ENCODE measurements at regions not wholly inside any gene's neighbourhood (a gene's known extent, or its start where the extent isn't known, plus 50 kb on each side); places are given as distances from the start of the nearest gene placed in this dataset.
"Not testable (repeated sequence)": the region's sequence is repeated elsewhere in the genome, so short reads cannot be mapped to it uniquely, and the experiment has no call there.

DNA sequence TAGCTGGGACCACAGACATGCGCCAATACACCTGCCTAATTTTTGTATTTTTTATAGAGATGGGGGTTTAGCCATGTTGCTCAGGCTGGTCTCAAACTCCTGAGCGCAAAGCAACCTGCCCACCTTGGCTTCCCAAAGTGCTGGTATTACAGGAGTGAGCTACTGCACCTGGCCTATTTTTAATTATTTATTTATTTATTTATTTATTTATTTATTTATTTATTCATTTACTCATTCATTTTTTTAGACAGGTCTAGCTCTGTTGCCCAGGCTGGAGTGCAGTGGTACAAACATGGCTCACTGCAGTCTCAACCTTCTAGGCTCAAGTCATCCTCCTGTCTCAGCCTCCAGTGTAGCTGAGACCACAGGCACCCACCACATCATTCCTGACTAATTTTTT is 434.3 kb downstream of the DOK5 start:
- DNase-seq: no peak
- in situ Hi-C loops (cut with HindIII; ENCODE audit: low pct_ligation_motif_present, low pct_unique_long_range_greater_than_20kb, low sequenced_read_pairs): no loop called here

GRCh38 chr20:54906134-54906533 is 430.7 kb downstream of the DOK5 start:
- in situ Hi-C loops (cut with HindIII; ENCODE audit: low pct_ligation_motif_present, low pct_unique_long_range_greater_than_20kb, low sequenced_read_pairs); DNase-seq: not testable (repeated sequence)

- in situ Hi-C loops (cut with HindIII; ENCODE audit: low pct_ligation_motif_present, low pct_unique_long_range_greater_than_20kb, low sequenced_read_pairs): no loop called here
- DNase-seq: no peak
These were observed 422.4 kb downstream of the DOK5 start for GRCh38 chr20:54897787-54898186.

DNA sequence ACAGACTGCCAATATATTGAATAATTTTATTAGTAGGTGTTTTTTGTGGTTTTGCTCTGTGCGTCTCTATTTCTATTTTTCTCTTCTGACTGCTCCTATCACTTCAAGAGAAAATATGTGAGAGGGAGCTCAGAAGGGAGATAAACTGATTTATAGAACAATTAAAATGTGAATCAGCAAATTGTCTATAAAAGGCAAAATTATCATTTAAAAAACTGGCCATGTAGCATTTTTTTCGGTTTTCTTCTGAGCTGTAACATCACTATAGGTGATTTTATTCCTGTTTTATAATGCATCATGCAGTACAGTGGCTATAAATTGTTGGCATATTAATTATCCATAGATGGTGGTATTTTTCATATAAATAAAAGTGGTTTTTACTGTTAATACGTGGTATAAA is 416.5 kb downstream of the DOK5 start:
- in situ Hi-C loops (cut with HindIII; ENCODE audit: low pct_ligation_motif_present, low pct_unique_long_range_greater_than_20kb, low sequenced_read_pairs): no loop called here

GRCh38 chr20:54879393-54879792 is 404.0 kb downstream of the DOK5 start:
- no peak for DNase-seq
- in situ Hi-C loops (cut with HindIII; ENCODE audit: low pct_ligation_motif_present, low pct_unique_long_range_greater_than_20kb, low sequenced_read_pairs): no loop called here

More for the DNA sequence above, 416.5 kb downstream of the DOK5 start:
- no peak for DNase-seq

- in situ Hi-C loops (cut with HindIII; ENCODE audit: low pct_ligation_motif_present, low pct_unique_long_range_greater_than_20kb, low sequenced_read_pairs): no loop called here
- no peak for DNase-seq
These were observed 399.9 kb downstream of the DOK5 start for GRCh38 chr20:54875307-54875706.

- no peak for DNase-seq
- in situ Hi-C loops (cut with HindIII; ENCODE audit: low pct_ligation_motif_present, low pct_unique_long_range_greater_than_20kb, low sequenced_read_pairs): no loop called here
These were observed 399.3 kb downstream of the DOK5 start for GRCh38 chr20:54874718-54875117.

DNA sequence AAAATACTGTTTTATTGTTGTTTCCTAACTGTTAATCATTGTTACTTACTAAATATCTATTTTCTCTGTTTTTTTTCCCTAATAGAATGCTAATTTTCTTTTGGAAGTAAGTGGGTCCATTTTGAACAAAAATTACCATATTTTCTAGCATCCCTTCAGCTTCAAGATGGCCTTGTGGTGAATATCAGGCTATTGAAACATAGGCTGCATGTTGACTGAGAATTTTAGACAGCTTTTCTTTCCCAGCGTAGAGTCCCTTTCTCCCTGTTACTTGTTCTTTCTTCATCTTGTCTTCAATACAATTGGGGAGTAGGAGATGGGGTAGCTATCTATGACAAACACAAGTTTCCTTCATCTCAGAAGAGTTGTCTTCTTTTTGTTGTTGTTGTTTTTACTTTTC is 397.0 kb downstream of the DOK5 start:
- in situ Hi-C loops (cut with HindIII; ENCODE audit: low pct_ligation_motif_present, low pct_unique_long_range_greater_than_20kb, low sequenced_read_pairs): no loop called here
- DNase-seq: no peak

DNA sequence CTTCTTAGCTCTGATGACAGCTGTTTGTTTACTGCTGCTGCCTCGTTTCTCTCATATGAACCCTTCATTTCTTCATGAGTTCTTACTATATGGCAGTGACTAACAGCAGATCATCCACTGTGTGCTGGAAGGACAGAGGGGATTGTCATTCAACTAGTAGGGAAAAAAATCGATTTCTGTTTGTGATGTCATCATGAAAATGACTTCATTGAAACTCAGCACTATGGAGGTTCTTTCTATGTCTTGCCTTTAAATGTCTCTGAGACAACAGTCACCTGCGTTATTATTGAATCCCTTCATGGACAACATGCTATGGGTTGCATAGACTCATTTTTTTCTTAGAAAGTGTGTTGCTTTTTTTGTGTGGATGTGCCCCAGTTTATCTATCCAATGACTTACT is 394.4 kb downstream of the DOK5 start:
- DNase-seq: no peak
- in situ Hi-C loops (cut with HindIII; ENCODE audit: low pct_ligation_motif_present, low pct_unique_long_range_greater_than_20kb, low sequenced_read_pairs): no loop called here

- no peak for DNase-seq
- in situ Hi-C loops (cut with HindIII; ENCODE audit: low pct_ligation_motif_present, low pct_unique_long_range_greater_than_20kb, low sequenced_read_pairs): no loop called here
These were observed 389.9 kb downstream of the DOK5 start for GRCh38 chr20:54865273-54865672.

DNA sequence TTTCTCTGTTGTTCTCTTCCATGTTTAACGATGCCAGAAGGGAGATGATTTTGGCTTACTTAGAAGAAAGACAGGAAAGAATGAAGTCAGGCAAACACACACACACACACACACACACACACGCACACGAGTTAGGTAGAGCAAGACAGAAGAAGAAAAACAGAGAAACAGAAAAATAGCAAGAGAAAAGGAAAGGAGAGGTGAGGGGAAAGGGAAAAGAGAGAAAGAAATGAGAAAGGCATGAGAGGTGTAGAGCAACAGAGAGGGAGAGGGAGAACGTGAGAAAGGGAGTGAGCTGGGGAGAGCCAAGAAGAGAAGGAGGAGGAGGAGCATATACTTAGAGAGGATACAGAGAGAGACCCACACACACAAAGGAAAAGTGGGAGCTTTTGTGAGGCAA is 385.3 kb downstream of the DOK5 start:
- in situ Hi-C loops (cut with HindIII; ENCODE audit: low pct_ligation_motif_present, low pct_unique_long_range_greater_than_20kb, low sequenced_read_pairs): no loop called here
- no peak for DNase-seq

GRCh38 chr20:54856202-54856601 is 380.8 kb downstream of the DOK5 start:
- DNase-seq: no peak
- in situ Hi-C loops (cut with HindIII; ENCODE audit: low pct_ligation_motif_present, low pct_unique_long_range_greater_than_20kb, low sequenced_read_pairs): no loop called here

DNA sequence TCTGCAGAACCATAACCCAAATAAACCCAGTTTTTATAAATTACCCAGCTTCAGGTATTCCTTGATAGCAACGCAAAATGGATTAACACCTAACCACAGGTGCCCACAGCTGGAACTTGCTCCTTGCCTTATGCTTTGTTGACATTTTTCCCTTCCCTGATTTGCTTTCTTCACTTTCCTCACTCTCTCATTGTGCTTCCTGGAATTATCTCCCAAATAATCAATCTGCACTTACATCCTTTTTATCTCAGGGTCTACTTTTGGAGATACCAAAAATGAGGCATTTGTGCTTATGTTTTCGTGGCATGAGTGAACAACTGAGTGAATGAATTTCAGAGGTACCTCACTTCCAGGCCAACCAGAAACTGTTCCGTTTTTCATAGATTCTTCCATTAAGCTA is 374.3 kb downstream of the DOK5 start:
- DNase-seq: no peak
- in situ Hi-C loops (cut with HindIII; ENCODE audit: low pct_ligation_motif_present, low pct_unique_long_range_greater_than_20kb, low sequenced_read_pairs): no loop called here

DNA sequence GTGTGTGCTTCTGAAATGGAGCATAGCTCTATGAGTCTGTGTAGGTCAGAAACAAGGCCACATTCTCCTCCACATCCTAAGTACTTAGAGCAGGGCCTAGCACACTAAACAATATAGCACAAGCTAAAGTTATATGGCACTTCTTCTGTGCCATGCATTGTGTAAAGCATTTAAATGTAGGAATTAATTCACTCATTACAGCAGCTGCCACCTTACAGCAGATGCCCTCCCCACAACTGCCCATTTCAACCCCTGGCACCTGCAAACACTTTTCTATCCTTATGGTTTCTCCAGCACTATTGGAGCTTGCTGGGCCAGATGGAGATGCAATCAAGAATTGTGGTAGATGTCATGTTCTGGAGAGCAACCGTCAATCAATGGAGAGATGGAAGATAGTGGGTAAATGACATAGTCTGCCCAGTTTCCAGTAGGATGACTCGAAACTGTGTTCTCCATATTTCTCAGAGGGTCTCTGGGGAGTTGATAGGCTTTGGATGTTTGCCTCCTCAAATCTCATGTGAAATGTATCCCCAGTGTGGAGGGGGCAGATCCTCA is 373.7 kb downstream of the DOK5 start:
- DNase-seq: no peak
- in situ Hi-C loops (cut with HindIII; ENCODE audit: low pct_ligation_motif_present, low pct_unique_long_range_greater_than_20kb, low sequenced_read_pairs): no loop called here

DNA sequence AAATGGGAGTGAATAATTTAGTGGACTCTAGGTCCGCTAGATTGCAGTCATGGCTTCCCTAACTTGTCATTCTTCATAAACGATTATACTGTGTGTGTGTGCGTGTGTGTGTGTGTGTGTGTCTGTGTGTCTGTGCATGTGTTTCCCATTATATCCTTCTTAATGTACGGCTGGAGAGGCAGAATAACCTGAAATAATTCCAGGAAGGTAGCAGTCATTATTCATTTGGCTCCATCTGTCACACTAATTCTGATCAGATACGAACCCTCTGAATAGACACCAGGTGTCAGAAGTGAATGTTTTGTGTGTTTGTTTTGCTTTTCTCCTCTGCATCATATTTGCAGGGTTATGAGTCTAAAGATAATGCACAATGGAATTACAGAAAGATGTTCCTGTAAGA is 372.9 kb downstream of the DOK5 start:
- in situ Hi-C loops (cut with HindIII; ENCODE audit: low pct_ligation_motif_present, low pct_unique_long_range_greater_than_20kb, low sequenced_read_pairs): no loop called here
- DNase-seq: no peak

GRCh38 chr20:54846948-54847347 is 371.6 kb downstream of the DOK5 start:
- in situ Hi-C loops (cut with HindIII; ENCODE audit: low pct_ligation_motif_present, low pct_unique_long_range_greater_than_20kb, low sequenced_read_pairs): no loop called here
- DNase-seq: no peak

DNA sequence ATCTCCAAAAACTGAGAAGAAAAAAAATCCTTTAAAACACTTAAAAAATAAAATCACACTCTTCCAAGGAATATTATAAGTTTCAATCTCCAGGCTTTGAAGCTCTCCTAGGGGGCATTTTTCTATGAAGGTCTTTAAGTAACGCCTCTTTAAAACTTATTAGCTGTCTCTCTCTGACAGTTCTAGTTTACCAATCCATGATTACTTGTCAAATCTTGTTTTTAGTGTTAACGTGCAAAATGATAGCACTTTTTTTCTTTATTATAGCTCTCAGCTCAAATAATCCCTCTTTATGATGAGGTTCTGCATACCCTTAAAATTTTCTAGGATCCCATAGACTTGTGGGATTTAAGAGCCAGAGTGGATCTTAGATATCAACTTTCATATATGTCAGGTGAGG is 369.0 kb downstream of the DOK5 start:
- DNase-seq: no peak
- in situ Hi-C loops (cut with HindIII; ENCODE audit: low pct_ligation_motif_present, low pct_unique_long_range_greater_than_20kb, low sequenced_read_pairs): no loop called here

GRCh38 chr20:54843865-54844264 is 368.5 kb downstream of the DOK5 start:
- in situ Hi-C loops (cut with HindIII; ENCODE audit: low pct_ligation_motif_present, low pct_unique_long_range_greater_than_20kb, low sequenced_read_pairs): no loop called here
- DNase-seq: no peak

DNA sequence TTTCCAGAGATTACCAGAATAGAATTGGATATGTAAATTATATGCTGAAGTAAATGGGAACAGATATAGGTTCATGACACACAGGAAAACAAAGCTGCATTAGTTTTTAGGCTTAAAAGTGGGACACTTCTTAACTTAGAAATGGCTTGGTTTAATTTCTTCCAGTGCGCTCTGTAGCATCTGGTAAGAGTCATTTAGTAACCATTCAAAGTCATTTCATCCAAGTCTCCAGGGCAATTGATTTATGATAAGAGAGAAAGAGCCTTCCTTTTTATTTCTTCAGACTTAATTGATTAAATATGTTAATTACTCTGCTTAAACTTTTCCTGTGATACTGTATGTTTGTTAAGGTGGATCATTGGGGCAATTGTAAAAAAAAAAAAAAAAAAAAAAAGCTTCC is 368.0 kb downstream of the DOK5 start:
- DNase-seq: no peak
- in situ Hi-C loops (cut with HindIII; ENCODE audit: low pct_ligation_motif_present, low pct_unique_long_range_greater_than_20kb, low sequenced_read_pairs): no loop called here

- in situ Hi-C loops (cut with HindIII; ENCODE audit: low pct_ligation_motif_present, low pct_unique_long_range_greater_than_20kb, low sequenced_read_pairs): no loop called here
These were observed 363.8 kb downstream of the DOK5 start for GRCh38 chr20:54839224-54839623.

GRCh38 chr20:54837226-54837625 is 361.8 kb downstream of the DOK5 start:
- DNase-seq: no peak
- in situ Hi-C loops (cut with HindIII; ENCODE audit: low pct_ligation_motif_present, low pct_unique_long_range_greater_than_20kb, low sequenced_read_pairs): no loop called here

More at GRCh38 chr20:54839224-54839623, 363.8 kb downstream of the DOK5 start:
- DNase-seq: no peak

All from ACHN (cell line).